Tibial nerve (tissue), 4 donors: ENCODE measurements at regions not wholly inside any gene's neighbourhood (a gene's known extent, or its start where the extent isn't known, plus 50 kb on each side); places are given as distances from the start of the nearest gene placed in this dataset.
"Not testable (repeated sequence)": the region's sequence is repeated elsewhere in the genome, so short reads cannot be mapped to it uniquely, and the experiment has no call there.

Experiments
- DNase-seq, 2 donors: peaks; one replicate each; pipeline ENCODE4 v3.0.0-alpha.2; 2019; ENCODE audit warnings: low spot score in 2 of 2
- H3K27ac ChIP-seq, 4 donors: fragments of 200-600 bp; sonication (generic) in 3 of 4; one replicate each; pipeline ENCODE4 v1.5.1; 2017 to 2019; ENCODE audit warnings: mild to moderate bottlenecking in 1 of 4
- H3K27me3 ChIP-seq, 2 donors: fragments of 200-600 bp; sonication (generic) in 1 of 2; one replicate each; pipeline versions ENCODE4 v1.5.1 to v1.6.0; 2017 to 2019
- H3K36me3 ChIP-seq, 3 donors: fragments of 200-600 bp; sonication (generic); one replicate each; pipeline ENCODE4 v1.5.1; 2018 to 2019
- H3K4me1 ChIP-seq, 4 donors: fragments of 200-600 bp; sonication (generic) in 3 of 4; one replicate each; pipeline ENCODE4 v1.5.1; 2017 to 2019
- H3K4me3 ChIP-seq, 4 donors: fragments of 200-600 bp; sonication (generic) in 3 of 4; one replicate each; pipeline ENCODE4 v1.5.1; 2017 to 2019; ENCODE audit warnings: mild to moderate bottlenecking in 1 of 4, moderate library complexity in 1 of 4
- H3K9me3 ChIP-seq, 4 donors: fragments of 200-600 bp; sonication (generic) in 3 of 4; one replicate each; pipeline ENCODE4 v1.5.1; 2017 to 2019
- EP300 ChIP-seq, 2 donors: sonication (generic); formaldehyde crosslinking; IDR thresholded peaks; one replicate each; pipeline ENCODE4 v1.6.1; 2017; ENCODE audit warnings: antibody characterized with exemption in 2 of 2, mild to moderate bottlenecking in 1 of 2
- POLR2A ChIP-seq, 2 donors: fragments of 450-650 bp; IDR thresholded peaks; one replicate each; pipeline ENCODE4 v1.6.1; 2017; ENCODE audit warnings: antibody characterized with exemption in 2 of 2, mild to moderate bottlenecking in 2 of 2, moderate library complexity in 2 of 2
- WGBS, 2 donors: methylation state at CpG; one replicate each; pipeline ENCODE4 v1.1.5; 2018; 5-methylcytosine and 5-hydroxymethylcytosine counted together
- TF ChIP-seq, protein P1 (sequence below), 5 experiments: fragments of 200-600 bp in 3 of 5; fragments of 450-650 bp in 2 of 5; sonication (generic) in 3 of 5; IDR thresholded peaks; one replicate each; pipeline ENCODE4 v1.5.1; 2016 to 2019; ENCODE audit warnings: antibody characterized with exemption in 5 of 5, mild to moderate bottlenecking in 3 of 5, moderate library complexity in 2 of 5

DNA sequence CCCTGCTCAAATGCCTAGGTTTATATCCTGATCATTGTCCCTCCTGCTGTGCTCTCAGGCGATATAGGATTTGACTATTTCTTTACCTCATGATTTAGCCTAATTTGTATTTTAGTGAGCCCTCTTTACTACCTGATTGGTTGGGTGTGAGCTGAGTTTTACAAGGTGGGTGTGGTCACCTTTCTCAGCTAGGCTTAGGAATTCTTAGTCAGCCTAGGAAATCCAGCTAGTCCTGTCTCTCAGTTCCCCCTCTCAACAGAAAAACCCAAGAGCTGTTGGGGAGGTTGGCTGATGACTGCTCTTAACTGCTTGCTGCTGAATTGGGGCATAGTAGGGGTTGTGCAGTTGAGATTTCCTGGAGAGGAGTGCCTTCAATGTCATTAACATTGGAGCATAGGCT, 100.5 kb upstream of the AADAT start:
- no peaks in the 10 kb centered on the region for H3K27me3 ChIP-seq
- no peaks in the 10 kb centered on the region for H3K36me3 ChIP-seq
- DNase-seq: no peak
- no peak overlapping the region for H3K27ac ChIP-seq
- 64 to 78% methylated on average over 1 of the region's 1 CpG for WGBS, 2 donors
- H3K4me1 ChIP-seq: no peaks in the 10 kb centered on the region
- no peak for TF ChIP-seq EP300 (IDR thresholded peaks at IDR 0.05)
- TF ChIP-seq POLR2A (IDR thresholded peaks at IDR 0.05): no peak
- TF ChIP-seq, protein P1, sequence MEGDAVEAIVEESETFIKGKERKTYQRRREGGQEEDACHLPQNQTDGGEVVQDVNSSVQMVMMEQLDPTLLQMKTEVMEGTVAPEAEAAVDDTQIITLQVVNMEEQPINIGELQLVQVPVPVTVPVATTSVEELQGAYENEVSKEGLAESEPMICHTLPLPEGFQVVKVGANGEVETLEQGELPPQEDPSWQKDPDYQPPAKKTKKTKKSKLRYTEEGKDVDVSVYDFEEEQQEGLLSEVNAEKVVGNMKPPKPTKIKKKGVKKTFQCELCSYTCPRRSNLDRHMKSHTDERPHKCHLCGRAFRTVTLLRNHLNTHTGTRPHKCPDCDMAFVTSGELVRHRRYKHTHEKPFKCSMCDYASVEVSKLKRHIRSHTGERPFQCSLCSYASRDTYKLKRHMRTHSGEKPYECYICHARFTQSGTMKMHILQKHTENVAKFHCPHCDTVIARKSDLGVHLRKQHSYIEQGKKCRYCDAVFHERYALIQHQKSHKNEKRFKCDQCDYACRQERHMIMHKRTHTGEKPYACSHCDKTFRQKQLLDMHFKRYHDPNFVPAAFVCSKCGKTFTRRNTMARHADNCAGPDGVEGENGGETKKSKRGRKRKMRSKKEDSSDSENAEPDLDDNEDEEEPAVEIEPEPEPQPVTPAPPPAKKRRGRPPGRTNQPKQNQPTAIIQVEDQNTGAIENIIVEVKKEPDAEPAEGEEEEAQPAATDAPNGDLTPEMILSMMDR (IDR thresholded peaks at IDR 0.05): no peak
- H3K4me3 ChIP-seq: no peak overlapping the region
- H3K9me3 ChIP-seq: no peaks in the 10 kb centered on the region

DNA sequence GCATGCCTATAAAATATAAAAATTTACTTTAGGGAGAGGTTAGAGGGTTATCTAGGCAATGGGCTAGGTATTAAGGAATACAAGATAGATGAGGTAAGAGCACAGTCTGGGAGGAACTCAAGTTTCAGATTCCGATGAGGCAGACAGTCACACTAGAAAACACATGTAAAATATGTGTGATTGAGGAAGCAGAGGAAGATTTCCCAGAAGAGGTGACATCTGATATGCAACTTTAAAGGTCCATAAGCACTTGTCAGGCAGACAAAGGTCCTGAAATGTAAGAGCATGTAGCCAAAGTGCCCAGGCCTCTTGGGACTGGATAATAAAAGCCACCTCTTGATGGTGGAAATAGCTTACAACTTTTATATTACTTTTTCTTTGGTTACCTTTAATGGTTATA, 81.1 kb upstream of the AADAT start:
- no peak for DNase-seq
- Histone ChIP-seq H3K4me3 (no peak overlapping the region), H3K4me1 (no peaks in the 10 kb centered on the region), H3K27ac (no peak overlapping the region), H3K9me3 (peaks cover 0 to 8% (median 0%) of the 10 kb centered on the region in 4 donors), H3K36me3 (no peaks in the 10 kb centered on the region), H3K27me3 (no peaks in the 10 kb centered on the region)
- TF ChIP-seq, protein P1 (IDR thresholded peaks at IDR 0.05): no peak
- no peak for TF ChIP-seq EP300 (IDR thresholded peaks at IDR 0.05)
- TF ChIP-seq POLR2A (IDR thresholded peaks at IDR 0.05): no peak
- WGBS, 2 donors: 61 to 63% methylated on average over 1 of the region's 1 CpG

DNA sequence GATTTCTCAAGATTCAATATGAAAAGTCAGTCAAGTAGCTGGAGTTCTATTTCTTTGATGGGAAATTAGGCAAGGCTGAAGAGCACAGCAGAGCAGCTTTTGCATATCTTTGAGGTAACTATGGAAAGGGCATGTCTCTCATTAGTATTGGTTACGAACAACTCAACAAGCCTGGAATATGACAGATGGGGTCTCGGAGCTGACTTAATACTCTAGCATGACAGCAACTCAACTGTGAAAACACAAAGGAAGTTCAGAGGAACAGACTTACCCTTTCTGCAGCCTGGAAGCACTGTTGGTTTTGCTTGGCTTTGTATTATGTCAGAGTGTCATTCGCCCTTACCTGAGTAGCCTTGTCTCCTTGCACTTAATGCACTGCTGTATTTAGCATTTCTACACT, 79.9 kb upstream of the AADAT start:
- WGBS, 2 donors: 58 to 73% methylated on average over 3 of the region's 3 CpGs
- H3K4me1 ChIP-seq: no peaks in the 10 kb centered on the region
- H3K36me3 ChIP-seq: no peaks in the 10 kb centered on the region
- H3K27ac ChIP-seq: no peak overlapping the region
- DNase-seq: no peak
- H3K9me3 ChIP-seq: peaks cover 0 to 8% (median 0%) of the 10 kb centered on the region in 4 donors
- no peaks in the 10 kb centered on the region for H3K27me3 ChIP-seq
- H3K4me3 ChIP-seq: no peak overlapping the region
- TF ChIP-seq POLR2A (IDR thresholded peaks at IDR 0.05) (no peak), EP300 (IDR thresholded peaks at IDR 0.05) (no peak)
- TF ChIP-seq, protein P1 (IDR thresholded peaks at IDR 0.05): no peak

DNA sequence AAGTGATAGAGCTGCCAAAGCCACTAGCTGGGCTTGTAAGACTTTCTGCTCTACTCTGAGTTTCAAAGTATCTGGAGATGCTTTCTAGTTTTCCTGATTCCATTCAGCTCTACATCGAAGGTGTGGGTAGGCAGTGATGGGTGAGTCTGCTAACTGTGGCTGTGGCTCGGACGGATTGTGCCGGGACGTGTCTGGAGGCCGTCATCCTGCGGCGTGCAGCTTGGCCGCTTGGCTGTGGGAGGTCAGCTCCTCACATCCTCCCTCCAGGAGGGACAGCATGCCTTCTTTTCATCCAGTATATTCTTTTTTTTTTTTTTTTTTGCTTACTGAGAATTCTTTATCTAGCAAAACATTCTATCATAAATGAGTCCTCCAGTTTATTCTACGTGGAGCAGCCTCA, 77.9 kb upstream of the AADAT start:
- H3K9me3 ChIP-seq: peaks cover 0 to 8% (median 0%) of the 10 kb centered on the region in 4 donors
- no peaks in the 10 kb centered on the region for H3K4me1 ChIP-seq
- no peaks in the 10 kb centered on the region for H3K36me3 ChIP-seq
- TF ChIP-seq, protein P1 (IDR thresholded peaks at IDR 0.05): no peak
- no peak for TF ChIP-seq EP300 (IDR thresholded peaks at IDR 0.05)
- no peak for TF ChIP-seq POLR2A (IDR thresholded peaks at IDR 0.05)
- no peak overlapping the region for H3K4me3 ChIP-seq
- DNase-seq: no peak
- no peaks in the 10 kb centered on the region for H3K27me3 ChIP-seq
- H3K27ac ChIP-seq: no peak overlapping the region
- WGBS, 2 donors: 78 to 80% methylated on average over 10 of the region's 10 CpGs

DNA sequence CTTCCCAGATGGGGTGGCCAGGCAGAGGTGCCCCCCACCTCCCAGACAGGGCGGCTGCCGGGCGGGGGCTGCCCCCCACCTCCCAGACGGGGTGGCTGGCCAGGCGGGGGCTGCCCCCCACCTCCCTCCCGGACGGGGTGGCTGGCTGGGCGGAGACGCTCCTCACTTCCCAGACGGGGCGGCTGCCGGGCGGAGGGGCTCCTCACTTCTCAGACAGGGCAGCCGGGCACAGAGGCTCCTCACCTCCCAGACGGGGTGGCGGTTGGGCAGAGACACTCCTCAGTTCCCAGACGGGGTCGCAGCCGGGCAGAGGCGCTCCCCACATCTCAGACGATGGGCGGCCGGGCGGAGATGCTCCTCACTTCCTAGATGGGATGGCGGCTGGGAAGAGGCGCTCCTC, 76.4 kb upstream of the AADAT start:
- H3K9me3 ChIP-seq, DNase-seq, H3K4me1 ChIP-seq, H3K27me3 ChIP-seq, H3K27ac ChIP-seq, H3K36me3 ChIP-seq, H3K4me3 ChIP-seq: not testable (repeated sequence)
- WGBS, 2 donors: 88% methylated on average over 13 of the region's 26 CpGs; no CpG with 5 or more reads in 1 of the 2 donors

DNA sequence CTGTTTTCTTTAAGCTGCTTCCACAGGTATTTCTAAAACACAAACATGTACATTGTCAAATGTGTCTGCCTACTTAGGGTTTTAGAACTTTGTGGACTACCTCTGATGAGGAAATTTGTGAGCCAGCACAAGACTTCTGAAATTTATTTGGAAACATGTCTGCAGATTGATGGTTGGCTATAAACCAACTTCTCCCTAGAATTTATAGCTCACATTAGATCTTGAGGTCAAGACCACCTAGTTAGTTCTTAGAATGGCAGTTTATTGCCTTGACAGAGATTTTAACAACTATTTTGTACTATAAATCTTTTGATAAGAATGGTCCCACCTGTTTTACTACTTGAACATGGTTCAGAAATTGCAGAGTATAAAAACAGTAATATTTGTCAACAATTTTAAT, 72.7 kb upstream of the AADAT start:
- Histone ChIP-seq H3K36me3 (no peaks in the 10 kb centered on the region), H3K4me3 (no peak overlapping the region), H3K4me1 (no peaks in the 10 kb centered on the region), H3K9me3 (peaks cover 0 to 13% (median 0%) of the 10 kb centered on the region in 4 donors), H3K27me3 (no peaks in the 10 kb centered on the region), H3K27ac (no peak overlapping the region)
- no peak for DNase-seq
- TF ChIP-seq EP300 (IDR thresholded peaks at IDR 0.05): no peak
- TF ChIP-seq, protein P1 (IDR thresholded peaks at IDR 0.05): no peak
- no peak for TF ChIP-seq POLR2A (IDR thresholded peaks at IDR 0.05)
